SK-N-SH (cell line): ENCODE measurements at regions not wholly inside any gene's neighbourhood (a gene's known extent, or its start where the extent isn't known, plus 50 kb on each side); places are given as distances from the start of the nearest gene placed in this dataset.

Experiments
- CTCF ChIP-seq: fragments of 200-600 bp; sonication (generic); IDR thresholded peaks from 2 replicates; pipeline ENCODE4 v1.6.1; 2017; ENCODE audit warnings: antibody characterized with exemption, mild to moderate bottlenecking, moderate library complexity
- EZH2phosphoT487 ChIP-seq: fragments of 200-600 bp; sonication (generic); IDR thresholded peaks from 2 replicates; pipeline ENCODE4 v1.6.1; 2017; ENCODE audit warnings: low read depth, mixed run types, mild to moderate bottlenecking, antibody characterized with exemption, moderate library complexity, borderline replicate concordance
- SIN3A ChIP-seq: IDR thresholded peaks from 2 replicates; pipeline ENCODE4 v1.6.1; 2012; ENCODE audit warnings: low read depth, mild to moderate bottlenecking, low read length, moderate library complexity, borderline replicate concordance
- TAF1 ChIP-seq: IDR thresholded peaks from 2 replicates; pipeline ENCODE4 v1.6.1; 2012; ENCODE audit warnings: low read depth, mild to moderate bottlenecking, low read length, moderate library complexity, borderline replicate concordance
- YY1 ChIP-seq: IDR thresholded peaks from 2 replicates; pipeline ENCODE4 v1.4.0; 2012; ENCODE audit warnings: low read depth, mild to moderate bottlenecking

GRCh38 chr2:210752532-210752931 is 196.1 kb downstream of the CPS1 start:
- TF ChIP-seq SIN3A (no peak), CTCF (no peak), TAF1 (no peak), EZH2phosphoT487 (no peak), YY1 (no peak)
